A673 (cell line): ENCODE measurements at regions not wholly inside any gene's neighbourhood (a gene's known extent, or its start where the extent isn't known, plus 50 kb on each side); places are given as distances from the start of the nearest gene placed in this dataset.

ENCODE experiments used
- CTCF ChIP-seq: fragments of 300-800, 200-600 bp; sonication (generic); conservative IDR thresholded peaks from 2 replicates; pipeline ENCODE4 v1.5.1; 2017; ENCODE audit warnings: low read depth, mild to moderate bottlenecking, antibody characterized with exemption, low read length, moderate library complexity, mixed read lengths
- EZH2 ChIP-seq: fragments of 200-600 bp; sonication (generic); IDR thresholded peaks from 2 replicates; pipeline ENCODE4 v1.6.1; 2017; ENCODE audit warnings: borderline replicate concordance, low read depth, mild to moderate bottlenecking, mixed read lengths, antibody characterized with exemption, low read length; ENCODE audit not compliant: poor library complexity, severe bottlenecking

- TF ChIP-seq EZH2 = no peak
- no peak for TF ChIP-seq CTCF
Observed at GRCh38 chr5:87210076-87210475, 57.6 kb upstream of the RASA1 start.
